HG03095 (cell line): ENCODE measurements at regions not wholly inside any gene's neighbourhood (a gene's known extent, or its start where the extent isn't known, plus 50 kb on each side); places are given as distances from the start of the nearest gene placed in this dataset.

Experiments
- ATAC-seq: cut with Tn5 transposase; IDR thresholded peaks from one replicate; pipeline ENCODE4 v1.9.1; 2021; ENCODE audit warnings: moderate library complexity; ENCODE audit not compliant: unreplicated experiment

DNA sequence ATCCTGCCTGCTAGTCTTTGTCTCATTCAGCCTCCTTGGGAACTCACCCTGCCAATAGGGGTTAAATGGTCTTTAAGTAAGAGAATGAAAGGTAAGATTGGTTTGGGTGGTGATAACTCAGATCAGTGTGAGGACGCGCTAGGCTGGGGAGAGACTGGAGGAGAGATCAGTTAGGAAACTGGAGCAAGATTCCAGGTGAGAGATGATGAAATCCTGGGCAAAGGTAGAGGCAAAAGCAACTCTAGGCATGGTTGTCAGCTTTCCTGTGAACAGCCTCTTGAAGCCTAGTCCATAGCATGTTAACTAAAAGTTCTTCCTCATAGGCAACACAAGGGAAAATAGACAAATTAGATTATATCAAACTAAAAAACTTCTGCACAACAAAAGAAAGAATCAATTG is 145.2 kb upstream of the ANKRD28 start:
- no peak for ATAC-seq

DNA sequence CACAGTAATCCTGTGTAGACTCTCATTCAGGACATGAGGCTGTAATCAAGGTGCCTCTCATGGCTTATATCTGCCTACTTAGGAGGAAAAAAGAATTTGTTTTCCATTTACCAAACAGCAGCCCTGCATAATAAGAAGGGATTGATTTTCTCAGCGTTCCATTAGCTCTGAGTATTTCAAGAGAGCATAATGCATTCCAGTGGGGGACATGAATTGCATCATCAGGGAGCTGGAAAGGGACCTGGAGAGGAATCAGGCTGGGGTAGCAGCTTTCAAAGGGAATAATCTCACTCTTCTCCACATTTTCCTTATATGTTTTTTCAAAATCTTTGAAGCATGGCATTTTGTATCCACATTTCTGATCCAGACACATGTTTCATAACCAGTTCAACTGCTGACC is 150.6 kb upstream of the ANKRD28 start:
- ATAC-seq = no peak

- ATAC-seq = no peak
Observed at GRCh38 chr3:15952543-15953175, 154.9 kb upstream of the ANKRD28 start.

DNA sequence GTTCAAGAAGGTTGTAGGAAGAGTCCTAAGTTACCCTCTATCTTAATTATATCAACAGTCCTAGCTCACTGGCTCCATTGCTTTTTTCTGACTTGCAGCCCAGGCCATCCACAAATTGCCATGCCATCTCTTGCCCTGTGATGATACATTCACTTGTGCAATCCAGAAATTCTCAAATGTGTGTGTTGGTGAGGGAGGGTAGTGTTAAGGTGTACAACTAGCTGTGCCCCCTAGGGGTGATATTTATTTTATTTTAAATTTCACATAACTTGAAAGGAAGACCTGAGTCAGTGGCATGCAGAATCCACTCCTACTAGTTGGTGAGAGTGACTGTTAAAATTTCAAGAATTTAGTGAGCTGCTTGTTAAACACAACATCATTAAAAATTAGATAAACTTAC is 156.1 kb upstream of the ANKRD28 start:
- ATAC-seq = no peak

- no peak for ATAC-seq
Observed at GRCh38 chr3:15955968-15956367, 158.2 kb upstream of the ANKRD28 start.

DNA sequence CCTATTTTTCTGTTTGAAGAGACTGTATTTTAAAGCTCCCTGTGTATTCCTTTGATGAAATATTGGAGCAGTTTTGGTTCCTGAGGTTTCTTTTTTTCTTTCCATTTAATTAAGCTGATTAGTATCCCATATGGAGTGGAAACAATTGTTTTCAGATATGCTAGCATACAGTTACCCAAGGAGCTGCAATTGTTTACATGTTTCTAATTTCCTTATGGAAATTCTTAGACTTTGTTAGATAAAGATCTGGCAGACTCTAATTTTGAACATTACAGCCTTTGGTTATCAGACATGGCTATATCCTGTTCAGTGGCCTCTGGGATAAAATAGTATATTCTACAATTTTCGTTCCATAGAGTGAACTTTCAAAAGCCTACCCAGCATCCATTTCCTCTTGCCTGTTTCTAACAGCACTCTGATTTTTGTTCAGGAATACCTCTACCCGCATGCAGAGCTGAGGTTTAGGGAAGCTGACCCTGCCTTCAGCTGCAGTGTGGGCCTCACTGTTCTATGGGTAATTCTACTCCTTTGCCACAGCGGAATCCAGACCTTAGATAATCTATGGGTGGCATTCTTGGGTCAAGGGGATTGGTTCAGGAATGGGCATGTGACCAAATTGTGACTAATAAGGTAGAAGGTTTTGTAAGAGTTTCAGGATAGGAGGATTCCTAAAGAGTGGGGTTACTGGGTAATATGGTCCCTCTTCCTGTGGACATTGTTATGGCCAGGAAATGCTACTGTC is 161.1 kb upstream of the ANKRD28 start:
- no peak for ATAC-seq

DNA sequence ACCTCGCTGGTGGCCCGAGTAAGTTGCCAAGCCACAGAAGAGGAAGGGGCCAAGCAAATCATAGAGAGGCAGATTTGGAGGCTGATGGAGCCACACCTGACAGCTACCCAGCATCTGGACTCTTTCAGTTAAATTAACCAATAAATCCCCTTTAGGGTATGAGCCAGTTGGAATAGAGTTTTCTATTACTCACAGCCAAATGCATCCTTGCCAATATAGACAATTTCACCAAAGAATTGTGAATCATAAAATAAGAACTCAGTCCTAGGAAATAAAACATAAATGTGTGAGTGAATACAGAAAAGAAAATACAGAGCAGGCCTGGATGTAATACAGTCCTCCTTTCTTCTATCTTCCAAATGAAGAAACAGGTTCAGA is 161.6 kb upstream of the ANKRD28 start:
- no peak for ATAC-seq

GRCh38 chr3:15964605-15965442 is 167.0 kb upstream of the ANKRD28 start:
- ATAC-seq = no peak

GRCh38 chr3:15967577-15967976 is 169.8 kb upstream of the ANKRD28 start:
- ATAC-seq = no peak

GRCh38 chr3:15969874-15970640 is 172.3 kb upstream of the ANKRD28 start:
- ATAC-seq = no peak

DNA sequence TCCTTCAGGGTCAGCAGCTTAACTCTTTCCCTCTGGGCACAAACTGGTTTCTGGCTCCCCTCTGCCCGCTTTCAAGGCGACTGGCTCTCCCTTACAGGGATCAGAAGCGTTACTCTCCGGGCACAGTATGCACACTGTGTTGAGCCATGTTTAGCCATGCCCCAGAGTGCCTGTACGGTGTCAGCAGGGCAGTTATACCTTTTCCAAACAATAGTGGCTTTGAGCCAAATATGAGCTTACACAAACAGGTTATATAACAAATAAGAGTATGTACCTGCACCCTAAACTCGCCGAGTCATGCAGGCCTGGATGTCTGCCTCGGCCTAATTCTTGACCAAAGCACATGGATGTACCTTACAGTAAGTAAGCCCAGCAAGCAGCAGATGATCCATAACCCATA is 175.6 kb upstream of the ANKRD28 start:
- ATAC-seq = no peak

- ATAC-seq = no peak
Observed at GRCh38 chr3:15973940-15974339, 176.2 kb upstream of the ANKRD28 start.

DNA sequence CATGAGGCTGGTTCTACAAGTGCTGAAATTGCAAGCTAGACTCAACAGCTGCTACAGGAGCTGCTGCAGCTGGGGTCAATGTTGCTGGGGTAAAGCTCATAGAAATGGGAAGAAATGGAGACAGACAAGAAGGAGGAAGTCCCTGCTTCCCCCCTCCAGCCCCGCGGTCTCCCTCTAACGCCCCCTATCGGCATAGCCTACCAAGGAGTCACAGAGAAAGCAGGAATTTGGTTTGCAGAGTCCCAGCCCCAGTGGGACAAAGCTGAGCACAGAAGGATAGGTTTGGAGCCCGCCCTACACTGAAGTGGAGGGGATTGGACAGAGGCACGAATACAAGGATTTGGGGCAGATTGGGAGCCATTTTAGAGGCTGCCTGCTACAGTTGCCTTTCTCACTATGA is 176.9 kb upstream of the ANKRD28 start:
- no peak for ATAC-seq

- ATAC-seq = no peak
Observed at GRCh38 chr3:15976524-15976923, 178.7 kb upstream of the ANKRD28 start.

GRCh38 chr3:15977090-15977489 is 179.3 kb upstream of the ANKRD28 start:
- no peak for ATAC-seq

GRCh38 chr3:15977598-15978232 is 179.9 kb upstream of the ANKRD28 start:
- ATAC-seq = no peak

- ATAC-seq = no peak
Observed at GRCh38 chr3:15978801-15979200, 181.0 kb upstream of the ANKRD28 start.

GRCh38 chr3:15979495-15979894 is 181.7 kb upstream of the ANKRD28 start:
- no peak for ATAC-seq

DNA sequence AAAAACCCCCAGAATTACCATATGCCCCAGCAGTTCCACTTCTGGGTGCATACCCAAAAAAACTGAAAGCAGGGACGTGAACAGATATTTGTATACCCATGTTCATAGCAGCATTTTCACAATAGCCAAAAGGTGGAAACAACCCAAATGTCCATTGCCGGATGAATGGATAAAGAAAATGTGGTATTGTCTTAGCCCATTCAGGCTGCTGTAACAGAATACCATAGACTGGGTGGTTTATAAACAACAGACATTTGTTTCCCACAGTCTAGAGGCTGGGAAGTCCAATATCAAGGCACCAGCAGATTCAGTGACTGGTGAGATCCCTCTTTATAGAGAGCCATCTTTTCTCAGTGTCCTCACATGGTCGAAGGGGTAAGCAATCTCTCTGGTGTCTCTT is 182.1 kb upstream of the ANKRD28 start:
- no peak for ATAC-seq

- ATAC-seq = no peak
Observed at GRCh38 chr3:15982243-15982642, 184.5 kb upstream of the ANKRD28 start.
